ENCODE measurements at regions not wholly inside any gene's neighbourhood (a gene's known extent, or its start where the extent isn't known, plus 50 kb on each side); places are given as distances from the start of the nearest gene placed in this dataset.
"Not testable (repeated sequence)": the region's sequence is repeated elsewhere in the genome, so short reads cannot be mapped to it uniquely, and the experiment has no call there.

GRCh38 chr13:60689571-60689970, 292.6 kb downstream of the TDRD3 start:
- DNase-seq (ENCODE audit: low spot score), result no peak

- no peak for DNase-seq (ENCODE audit: low spot score)
Observed at GRCh38 chr13:60689076-60689475, 292.1 kb downstream of the TDRD3 start.

- DNase-seq (ENCODE audit: low spot score), result no peak
Observed at GRCh38 chr13:60679928-60680694, 283.1 kb downstream of the TDRD3 start.

- DNase-seq (ENCODE audit: low spot score), result no peak
Observed at GRCh38 chr13:60679131-60679530, 282.1 kb downstream of the TDRD3 start.

GRCh38 chr13:60671386-60671785, 274.4 kb downstream of the TDRD3 start:
- no peak for DNase-seq (ENCODE audit: low spot score)

- DNase-seq (ENCODE audit: low spot score), result no peak
Observed at GRCh38 chr13:60663788-60664187, 266.8 kb downstream of the TDRD3 start.

GRCh38 chr13:60662595-60662994, 265.6 kb downstream of the TDRD3 start:
- no peak for DNase-seq (ENCODE audit: low spot score)

GRCh38 chr13:60661521-60661920, 264.5 kb downstream of the TDRD3 start:
- DNase-seq (ENCODE audit: low spot score), result no peak

- DNase-seq (ENCODE audit: low spot score), result not testable (repeated sequence)
Observed at GRCh38 chr13:60657586-60657985, 260.6 kb downstream of the TDRD3 start.

- no peak for DNase-seq (ENCODE audit: low spot score)
Observed at GRCh38 chr13:60655256-60655655, 258.2 kb downstream of the TDRD3 start.

GRCh38 chr13:60654415-60654814, 257.4 kb downstream of the TDRD3 start:
- DNase-seq (ENCODE audit: low spot score), result no peak

GRCh38 chr13:60647547-60647946, 250.5 kb downstream of the TDRD3 start:
- no peak for DNase-seq (ENCODE audit: low spot score)

- DNase-seq (ENCODE audit: low spot score), result no peak
Observed at GRCh38 chr13:60646620-60647019, 249.6 kb downstream of the TDRD3 start.

- DNase-seq (ENCODE audit: low spot score), result no peak
Observed at GRCh38 chr13:60645676-60646075, 248.7 kb downstream of the TDRD3 start.

- DNase-seq (ENCODE audit: low spot score), result no peak
Observed at GRCh38 chr13:60642552-60642951, 245.5 kb downstream of the TDRD3 start.

- DNase-seq (ENCODE audit: low spot score), result no peak
Observed at GRCh38 chr13:60629158-60629557, 232.1 kb downstream of the TDRD3 start.

GRCh38 chr13:60627071-60627686, 230.2 kb downstream of the TDRD3 start:
- peak; percentile 4 for DNase-seq (ENCODE audit: low spot score)

Measured in hepatic stellate cell (primary cell).